ENCODE measurements at regions not wholly inside any gene's neighbourhood (a gene's known extent, or its start where the extent isn't known, plus 50 kb on each side); places are given as distances from the start of the nearest gene placed in this dataset.

- Histone ChIP-seq H3K27ac (replicated peaks) (no peak overlapping the region), H3K27me3 (ENCODE audit: insufficient read depth, poor library complexity, severe bottlenecking) (peaks cover 4% of the 10 kb centered on the region), H3K4me3 (replicated peaks; ENCODE audit: insufficient read depth, low read length) (no peak overlapping the region)
- no peak for TF ChIP-seq POLR2AphosphoS5 (IDR thresholded peaks at IDR 0.05; ENCODE audit: low read depth)
- TF ChIP-seq GABPA (IDR thresholded peaks at IDR 0.05; ENCODE audit: low read depth): no peak
- TF ChIP-seq SPI1 (IDR thresholded peaks at IDR 0.05; ENCODE audit: borderline replicate concordance, low read depth): no peak
- TF ChIP-seq, protein P1, sequence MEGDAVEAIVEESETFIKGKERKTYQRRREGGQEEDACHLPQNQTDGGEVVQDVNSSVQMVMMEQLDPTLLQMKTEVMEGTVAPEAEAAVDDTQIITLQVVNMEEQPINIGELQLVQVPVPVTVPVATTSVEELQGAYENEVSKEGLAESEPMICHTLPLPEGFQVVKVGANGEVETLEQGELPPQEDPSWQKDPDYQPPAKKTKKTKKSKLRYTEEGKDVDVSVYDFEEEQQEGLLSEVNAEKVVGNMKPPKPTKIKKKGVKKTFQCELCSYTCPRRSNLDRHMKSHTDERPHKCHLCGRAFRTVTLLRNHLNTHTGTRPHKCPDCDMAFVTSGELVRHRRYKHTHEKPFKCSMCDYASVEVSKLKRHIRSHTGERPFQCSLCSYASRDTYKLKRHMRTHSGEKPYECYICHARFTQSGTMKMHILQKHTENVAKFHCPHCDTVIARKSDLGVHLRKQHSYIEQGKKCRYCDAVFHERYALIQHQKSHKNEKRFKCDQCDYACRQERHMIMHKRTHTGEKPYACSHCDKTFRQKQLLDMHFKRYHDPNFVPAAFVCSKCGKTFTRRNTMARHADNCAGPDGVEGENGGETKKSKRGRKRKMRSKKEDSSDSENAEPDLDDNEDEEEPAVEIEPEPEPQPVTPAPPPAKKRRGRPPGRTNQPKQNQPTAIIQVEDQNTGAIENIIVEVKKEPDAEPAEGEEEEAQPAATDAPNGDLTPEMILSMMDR (IDR thresholded peaks at IDR 0.05; ENCODE audit: insufficient read depth, low read length): no peak
- DNase-seq (ENCODE audit: low read depth in 1 of 2, low spot score in 1 of 2): no peak
Measured at GRCh38 chr10:113493195-113493594, 59.7 kb upstream of the HABP2 start.

- no peak for DNase-seq (ENCODE audit: low read depth in 1 of 2, low spot score in 1 of 2)
- TF ChIP-seq, protein P1 (IDR thresholded peaks at IDR 0.05; ENCODE audit: insufficient read depth, low read length): no peak
- no peak for TF ChIP-seq GABPA (IDR thresholded peaks at IDR 0.05; ENCODE audit: low read depth)
- no peak for TF ChIP-seq POLR2AphosphoS5 (IDR thresholded peaks at IDR 0.05; ENCODE audit: low read depth)
- TF ChIP-seq, protein P2, sequence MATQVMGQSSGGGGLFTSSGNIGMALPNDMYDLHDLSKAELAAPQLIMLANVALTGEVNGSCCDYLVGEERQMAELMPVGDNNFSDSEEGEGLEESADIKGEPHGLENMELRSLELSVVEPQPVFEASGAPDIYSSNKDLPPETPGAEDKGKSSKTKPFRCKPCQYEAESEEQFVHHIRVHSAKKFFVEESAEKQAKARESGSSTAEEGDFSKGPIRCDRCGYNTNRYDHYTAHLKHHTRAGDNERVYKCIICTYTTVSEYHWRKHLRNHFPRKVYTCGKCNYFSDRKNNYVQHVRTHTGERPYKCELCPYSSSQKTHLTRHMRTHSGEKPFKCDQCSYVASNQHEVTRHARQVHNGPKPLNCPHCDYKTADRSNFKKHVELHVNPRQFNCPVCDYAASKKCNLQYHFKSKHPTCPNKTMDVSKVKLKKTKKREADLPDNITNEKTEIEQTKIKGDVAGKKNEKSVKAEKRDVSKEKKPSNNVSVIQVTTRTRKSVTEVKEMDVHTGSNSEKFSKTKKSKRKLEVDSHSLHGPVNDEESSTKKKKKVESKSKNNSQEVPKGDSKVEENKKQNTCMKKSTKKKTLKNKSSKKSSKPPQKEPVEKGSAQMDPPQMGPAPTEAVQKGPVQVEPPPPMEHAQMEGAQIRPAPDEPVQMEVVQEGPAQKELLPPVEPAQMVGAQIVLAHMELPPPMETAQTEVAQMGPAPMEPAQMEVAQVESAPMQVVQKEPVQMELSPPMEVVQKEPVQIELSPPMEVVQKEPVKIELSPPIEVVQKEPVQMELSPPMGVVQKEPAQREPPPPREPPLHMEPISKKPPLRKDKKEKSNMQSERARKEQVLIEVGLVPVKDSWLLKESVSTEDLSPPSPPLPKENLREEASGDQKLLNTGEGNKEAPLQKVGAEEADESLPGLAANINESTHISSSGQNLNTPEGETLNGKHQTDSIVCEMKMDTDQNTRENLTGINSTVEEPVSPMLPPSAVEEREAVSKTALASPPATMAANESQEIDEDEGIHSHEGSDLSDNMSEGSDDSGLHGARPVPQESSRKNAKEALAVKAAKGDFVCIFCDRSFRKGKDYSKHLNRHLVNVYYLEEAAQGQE (IDR thresholded peaks at IDR 0.05; ENCODE audit: insufficient replicate concordance, low read depth): no peak
- TF ChIP-seq SPI1 (IDR thresholded peaks at IDR 0.05; ENCODE audit: borderline replicate concordance, low read depth): no peak
- peaks cover 4% of the 10 kb centered on the region for H3K27me3 ChIP-seq (ENCODE audit: insufficient read depth, poor library complexity, severe bottlenecking)
- no peak overlapping the region for H3K4me3 ChIP-seq (replicated peaks; ENCODE audit: insufficient read depth, low read length)
- no peak overlapping the region for H3K27ac ChIP-seq (replicated peaks)
Measured at GRCh38 chr10:113493882-113494301, 59.0 kb upstream of the HABP2 start.

- TF ChIP-seq, protein P1 (IDR thresholded peaks at IDR 0.05; ENCODE audit: insufficient read depth, low read length): no peak
- TF ChIP-seq SPI1 (IDR thresholded peaks at IDR 0.05; ENCODE audit: borderline replicate concordance, low read depth): no peak
- TF ChIP-seq, protein P2 (IDR thresholded peaks at IDR 0.05; ENCODE audit: insufficient replicate concordance, low read depth): no peak
- DNase-seq (ENCODE audit: low read depth in 1 of 2, low spot score in 1 of 2): no peak
- no peak overlapping the region for H3K27ac ChIP-seq (replicated peaks)
- no peak overlapping the region for H3K4me3 ChIP-seq (replicated peaks; ENCODE audit: insufficient read depth, low read length)
- H3K27me3 ChIP-seq (ENCODE audit: insufficient read depth, poor library complexity, severe bottlenecking): peaks cover 4% of the 10 kb centered on the region
Measured at GRCh38 chr10:113494761-113495160, 58.1 kb upstream of the HABP2 start.

DNA sequence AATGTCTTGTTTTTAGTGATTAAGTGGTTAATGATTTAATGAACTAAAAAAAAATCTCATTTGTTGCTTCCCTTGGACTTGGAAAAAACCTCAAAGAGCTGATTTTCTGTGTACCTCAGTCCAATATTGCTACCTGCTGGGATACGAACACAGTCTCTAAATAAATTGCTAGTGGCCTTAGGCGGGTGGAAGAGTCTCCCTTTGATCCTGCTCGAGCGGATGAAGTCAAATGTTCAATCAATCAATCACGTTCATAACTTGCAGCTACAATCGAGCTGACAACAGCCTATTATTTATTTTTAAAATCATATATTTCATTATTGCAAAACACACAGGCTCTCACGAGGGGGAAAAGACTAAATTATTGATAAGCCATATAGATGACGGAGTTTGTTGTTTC lies 57.3 kb upstream of the HABP2 start:
- DNase-seq (ENCODE audit: low read depth in 1 of 2, low spot score in 1 of 2): no peak
- no peak overlapping the region for H3K27ac ChIP-seq (replicated peaks)
- TF ChIP-seq GABPA (IDR thresholded peaks at IDR 0.05; ENCODE audit: low read depth): no peak
- no peak for TF ChIP-seq POLR2AphosphoS5 (IDR thresholded peaks at IDR 0.05; ENCODE audit: low read depth)
- TF ChIP-seq, protein P1 (IDR thresholded peaks at IDR 0.05; ENCODE audit: insufficient read depth, low read length): no peak
- TF ChIP-seq, protein P2 (IDR thresholded peaks at IDR 0.05; ENCODE audit: insufficient replicate concordance, low read depth): no peak
- no peak for TF ChIP-seq SPI1 (IDR thresholded peaks at IDR 0.05; ENCODE audit: borderline replicate concordance, low read depth)
- H3K4me3 ChIP-seq (replicated peaks; ENCODE audit: insufficient read depth, low read length): no peak overlapping the region
- H3K27me3 ChIP-seq (ENCODE audit: insufficient read depth, poor library complexity, severe bottlenecking): peaks cover 4% of the 10 kb centered on the region

Data from HL-60 (cell line).